ENCODE measurements at regions not wholly inside any gene's neighbourhood (a gene's known extent, or its start where the extent isn't known, plus 50 kb on each side); places are given as distances from the start of the nearest gene placed in this dataset.
A peak's percentile ranks its signal among the peaks of the same experiment; 100 is the strongest.

DNA sequence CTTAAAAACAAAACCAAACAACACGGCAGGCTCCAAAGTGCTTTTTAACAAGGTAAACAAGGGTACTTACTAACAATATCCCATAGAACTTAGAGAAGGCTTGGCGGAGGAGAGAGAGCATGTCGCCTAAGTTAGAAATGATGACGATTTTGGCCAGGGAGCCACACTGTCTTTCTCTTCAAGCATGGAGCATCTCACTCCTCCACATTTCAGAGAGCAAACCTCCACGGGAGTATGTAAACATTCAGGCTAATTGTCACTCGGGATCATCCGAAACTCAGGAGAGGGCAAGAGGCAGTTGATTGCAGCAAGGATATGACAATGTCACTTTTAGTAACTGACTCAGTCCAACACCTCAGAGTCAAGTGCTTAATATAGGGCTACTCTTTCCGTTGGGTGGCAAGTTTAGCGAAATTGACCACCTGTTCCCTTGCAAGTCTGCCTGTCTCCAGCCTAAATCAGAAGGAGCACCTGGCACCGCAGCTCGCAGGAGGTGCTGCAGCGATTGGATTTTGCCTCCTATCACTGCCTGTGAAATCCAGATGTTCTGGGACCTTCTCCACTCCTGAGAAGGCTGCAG, 65.8 kb upstream of the RPS6KA2 start:
- H3K27me3 ChIP-seq (ENCODE audit: low read depth) = no peaks in the 10 kb centered on the region
- no peak overlapping the region for H3K27ac ChIP-seq (replicated peaks)
- intact Hi-C loops (cut with micrococcal nuclease) = no loop called here
- peaks cover 24% of the 10 kb centered on the region for H3K4me1 ChIP-seq
- TF ChIP-seq, protein P1, sequence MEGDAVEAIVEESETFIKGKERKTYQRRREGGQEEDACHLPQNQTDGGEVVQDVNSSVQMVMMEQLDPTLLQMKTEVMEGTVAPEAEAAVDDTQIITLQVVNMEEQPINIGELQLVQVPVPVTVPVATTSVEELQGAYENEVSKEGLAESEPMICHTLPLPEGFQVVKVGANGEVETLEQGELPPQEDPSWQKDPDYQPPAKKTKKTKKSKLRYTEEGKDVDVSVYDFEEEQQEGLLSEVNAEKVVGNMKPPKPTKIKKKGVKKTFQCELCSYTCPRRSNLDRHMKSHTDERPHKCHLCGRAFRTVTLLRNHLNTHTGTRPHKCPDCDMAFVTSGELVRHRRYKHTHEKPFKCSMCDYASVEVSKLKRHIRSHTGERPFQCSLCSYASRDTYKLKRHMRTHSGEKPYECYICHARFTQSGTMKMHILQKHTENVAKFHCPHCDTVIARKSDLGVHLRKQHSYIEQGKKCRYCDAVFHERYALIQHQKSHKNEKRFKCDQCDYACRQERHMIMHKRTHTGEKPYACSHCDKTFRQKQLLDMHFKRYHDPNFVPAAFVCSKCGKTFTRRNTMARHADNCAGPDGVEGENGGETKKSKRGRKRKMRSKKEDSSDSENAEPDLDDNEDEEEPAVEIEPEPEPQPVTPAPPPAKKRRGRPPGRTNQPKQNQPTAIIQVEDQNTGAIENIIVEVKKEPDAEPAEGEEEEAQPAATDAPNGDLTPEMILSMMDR (IDR thresholded peaks at IDR 0.05; ENCODE audit: borderline replicate concordance) = no peak
- H3K4me3 ChIP-seq = no peak overlapping the region
- no peaks in the 10 kb centered on the region for H3K36me3 ChIP-seq
- H3K9me3 ChIP-seq (replicated peaks) = no peaks in the 10 kb centered on the region
- no peak for DNase-seq

DNA sequence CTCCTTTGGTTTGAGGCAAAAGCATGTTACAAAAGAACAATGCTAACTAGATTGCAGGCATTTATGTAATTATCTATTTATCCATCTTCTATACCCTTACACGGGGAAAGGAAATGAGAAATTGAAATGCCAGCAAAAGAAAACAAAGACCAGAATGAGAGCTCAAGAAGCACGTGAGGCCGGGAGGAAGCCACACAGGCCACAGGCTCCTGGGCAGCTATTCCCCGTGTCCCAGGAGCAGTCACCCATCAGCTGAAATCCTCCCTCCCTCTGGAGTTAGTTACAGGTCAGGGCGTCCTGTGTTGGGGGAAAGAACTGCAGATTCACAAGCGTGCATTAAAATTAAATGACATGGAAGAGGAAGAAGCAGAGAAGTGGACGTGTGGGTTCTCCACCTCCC, 64.7 kb upstream of the RPS6KA2 start:
- Histone ChIP-seq H3K36me3 (no peaks in the 10 kb centered on the region), H3K27me3 (ENCODE audit: low read depth) (no peaks in the 10 kb centered on the region), H3K4me3 (no peak overlapping the region), H3K9me3 (replicated peaks) (no peaks in the 10 kb centered on the region), H3K27ac (replicated peaks) (peak overlapping the region; percentile 82), H3K4me1 (peaks cover 24% of the 10 kb centered on the region)
- DNase-seq = no peak
- intact Hi-C loops (cut with micrococcal nuclease) = no loop called here
- TF ChIP-seq, protein P1 (IDR thresholded peaks at IDR 0.05; ENCODE audit: borderline replicate concordance) = no peak

DNA sequence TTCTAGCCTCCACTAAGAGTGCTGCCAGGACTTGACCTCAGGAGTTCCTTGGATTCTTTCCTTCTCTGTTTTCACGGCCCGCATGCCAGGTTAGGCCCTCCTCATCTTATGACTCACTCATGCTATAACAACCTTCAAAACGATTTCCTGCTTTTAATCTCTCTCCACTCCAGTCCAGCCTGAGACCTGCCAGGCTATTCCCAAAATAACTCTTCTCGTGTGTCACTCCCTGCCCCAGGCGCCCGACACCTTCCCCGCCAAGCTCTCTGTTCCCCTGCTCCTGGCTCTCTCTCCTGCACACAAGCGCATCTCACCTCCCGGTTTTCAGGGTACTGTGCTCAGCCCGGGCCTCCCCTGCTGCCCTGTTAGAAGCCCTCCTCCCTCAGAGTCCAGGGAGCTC, 64.1 kb upstream of the RPS6KA2 start:
- H3K4me1 ChIP-seq = peaks cover 24% of the 10 kb centered on the region
- TF ChIP-seq, protein P1 (IDR thresholded peaks at IDR 0.05; ENCODE audit: borderline replicate concordance) = no peak
- DNase-seq = peak; percentile 70
- no peaks in the 10 kb centered on the region for H3K27me3 ChIP-seq (ENCODE audit: low read depth)
- H3K36me3 ChIP-seq = no peaks in the 10 kb centered on the region
- H3K4me3 ChIP-seq = no peak overlapping the region
- H3K27ac ChIP-seq (replicated peaks) = peak overlapping the region; percentile 82
- no peaks in the 10 kb centered on the region for H3K9me3 ChIP-seq (replicated peaks)
- intact Hi-C loops (cut with micrococcal nuclease) = no loop called here

DNA sequence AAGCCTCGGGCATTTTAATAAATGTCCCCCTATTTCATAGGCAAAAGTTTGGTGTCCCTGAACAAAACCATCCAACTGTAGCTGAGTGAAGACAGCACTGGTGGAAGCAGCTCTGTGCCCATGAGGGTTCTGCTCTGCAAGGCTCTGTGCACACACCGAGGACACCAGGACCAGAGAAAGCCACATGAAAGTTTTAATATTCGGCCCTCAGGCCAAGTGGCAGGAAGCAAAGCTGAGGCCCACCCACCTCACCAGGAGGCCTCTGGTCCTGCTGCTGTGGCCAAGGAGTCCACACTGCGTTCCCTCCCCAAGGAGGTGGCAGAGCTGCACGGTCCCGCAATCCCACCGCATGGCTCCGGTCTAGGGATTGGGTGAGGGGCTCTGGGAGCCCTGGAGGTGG, 62.6 kb upstream of the RPS6KA2 start:
- TF ChIP-seq, protein P1 (IDR thresholded peaks at IDR 0.05; ENCODE audit: borderline replicate concordance) = no peak
- Histone ChIP-seq H3K27ac (replicated peaks) (no peak overlapping the region), H3K4me3 (no peak overlapping the region), H3K36me3 (no peaks in the 10 kb centered on the region), H3K9me3 (replicated peaks) (no peaks in the 10 kb centered on the region), H3K27me3 (ENCODE audit: low read depth) (no peaks in the 10 kb centered on the region), H3K4me1 (peaks cover 24% of the 10 kb centered on the region)
- no peak for DNase-seq
- intact Hi-C loops (cut with micrococcal nuclease) = no loop called here

DNA sequence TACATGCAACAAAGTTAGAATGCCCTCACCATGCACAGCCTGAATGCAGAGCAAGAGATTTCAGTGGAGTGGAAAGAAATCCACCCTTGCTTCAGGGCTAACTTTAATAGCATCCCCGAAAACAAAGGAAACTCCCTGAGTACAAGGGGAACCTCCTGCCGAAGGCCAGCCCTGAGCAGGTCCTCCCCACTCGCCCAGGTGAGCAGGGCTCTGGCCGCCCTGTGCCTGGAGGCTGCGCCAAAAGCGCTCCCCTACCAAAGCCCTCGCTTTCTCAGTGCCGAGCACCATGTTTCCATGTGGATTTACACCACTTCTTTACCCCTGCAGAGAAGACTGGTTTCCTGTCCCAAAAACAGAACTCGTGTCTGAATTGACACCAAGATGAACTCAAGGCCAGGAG, 61.9 kb upstream of the RPS6KA2 start:
- TF ChIP-seq, protein P1 (IDR thresholded peaks at IDR 0.05; ENCODE audit: borderline replicate concordance) = no peak
- H3K4me3 ChIP-seq = no peak overlapping the region
- H3K27me3 ChIP-seq (ENCODE audit: low read depth) = no peaks in the 10 kb centered on the region
- DNase-seq = no peak
- no peak overlapping the region for H3K27ac ChIP-seq (replicated peaks)
- H3K36me3 ChIP-seq = no peaks in the 10 kb centered on the region
- H3K4me1 ChIP-seq = peaks cover 24% of the 10 kb centered on the region
- intact Hi-C loops (cut with micrococcal nuclease) = no loop called here
- H3K9me3 ChIP-seq (replicated peaks) = no peaks in the 10 kb centered on the region

DNA sequence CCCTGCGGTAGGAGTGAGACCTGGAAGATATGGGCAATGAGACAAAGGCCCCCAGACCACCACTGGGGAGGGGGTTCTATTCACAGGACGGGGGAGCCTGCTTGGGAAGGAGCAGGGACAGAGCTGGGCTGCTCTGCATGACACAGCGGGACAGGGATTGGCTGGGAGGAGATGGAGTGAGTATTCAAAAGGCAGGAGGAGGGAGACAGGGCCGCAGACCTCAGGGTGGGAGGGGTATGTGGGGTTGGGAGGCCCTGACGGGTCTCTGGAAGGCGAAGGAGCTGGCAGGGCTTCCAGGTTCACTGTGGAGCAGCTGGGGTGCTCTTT, 60.8 kb upstream of the RPS6KA2 start:
- TF ChIP-seq, protein P1 (IDR thresholded peaks at IDR 0.05; ENCODE audit: borderline replicate concordance) = no peak
- Histone ChIP-seq H3K27ac (replicated peaks) (no peak overlapping the region), H3K27me3 (ENCODE audit: low read depth) (no peaks in the 10 kb centered on the region), H3K4me3 (no peak overlapping the region), H3K36me3 (no peaks in the 10 kb centered on the region), H3K4me1 (peaks cover 24% of the 10 kb centered on the region), H3K9me3 (replicated peaks) (no peaks in the 10 kb centered on the region)
- intact Hi-C loops (cut with micrococcal nuclease) = no loop called here
- no peak for DNase-seq

All from left ventricle myocardium inferior (tissue), 1 donor.